ENCODE measurements at regions not wholly inside any gene's neighbourhood (a gene's known extent, or its start where the extent isn't known, plus 50 kb on each side); places are given as distances from the start of the nearest gene placed in this dataset.

DNA sequence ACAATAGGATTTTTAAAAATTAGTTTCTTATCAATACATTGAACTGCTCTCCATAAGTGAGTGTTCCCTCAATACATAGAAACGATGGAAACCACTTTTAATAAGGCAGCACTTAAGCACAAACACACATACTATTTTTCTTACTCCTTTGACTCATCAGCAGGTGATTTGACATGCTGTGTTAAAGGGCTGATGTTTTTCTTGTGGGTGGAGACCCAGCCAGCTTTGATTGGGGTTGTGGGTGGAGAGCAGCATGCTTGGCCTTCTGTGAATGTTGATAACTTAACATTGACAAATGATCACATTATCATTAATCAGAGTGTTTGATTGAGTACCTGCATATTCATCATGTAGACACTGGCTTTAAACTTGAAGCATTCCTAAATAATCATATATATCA is 223.0 kb upstream of the DPH6 start (continued):
- TF ChIP-seq NR2C2 (CRISPR knock-in tag; IDR thresholded peaks at IDR 0.05) (no peak), NR2C2 (tag; IDR thresholded peaks at IDR 0.05) (no peak), ZNF436 (CRISPR knock-in tag; IDR thresholded peaks at IDR 0.05) (no peak), SOX6 (IDR thresholded peaks at IDR 0.05) (no peak)
- TF ChIP-seq, protein P1, sequence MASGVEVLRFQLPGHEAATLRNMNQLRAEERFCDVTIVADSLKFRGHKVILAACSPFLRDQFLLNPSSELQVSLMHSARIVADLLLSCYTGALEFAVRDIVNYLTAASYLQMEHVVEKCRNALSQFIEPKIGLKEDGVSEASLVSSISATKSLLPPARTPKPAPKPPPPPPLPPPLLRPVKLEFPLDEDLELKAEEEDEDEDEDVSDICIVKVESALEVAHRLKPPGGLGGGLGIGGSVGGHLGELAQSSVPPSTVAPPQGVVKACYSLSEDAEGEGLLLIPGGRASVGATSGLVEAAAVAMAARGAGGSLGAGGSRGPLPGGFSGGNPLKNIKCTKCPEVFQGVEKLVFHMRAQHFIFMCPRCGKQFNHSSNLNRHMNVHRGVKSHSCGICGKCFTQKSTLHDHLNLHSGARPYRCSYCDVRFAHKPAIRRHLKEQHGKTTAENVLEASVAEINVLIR (CRISPR knock-in tag; IDR thresholded peaks at IDR 0.05), result no peak
- TF ChIP-seq, protein P2, sequence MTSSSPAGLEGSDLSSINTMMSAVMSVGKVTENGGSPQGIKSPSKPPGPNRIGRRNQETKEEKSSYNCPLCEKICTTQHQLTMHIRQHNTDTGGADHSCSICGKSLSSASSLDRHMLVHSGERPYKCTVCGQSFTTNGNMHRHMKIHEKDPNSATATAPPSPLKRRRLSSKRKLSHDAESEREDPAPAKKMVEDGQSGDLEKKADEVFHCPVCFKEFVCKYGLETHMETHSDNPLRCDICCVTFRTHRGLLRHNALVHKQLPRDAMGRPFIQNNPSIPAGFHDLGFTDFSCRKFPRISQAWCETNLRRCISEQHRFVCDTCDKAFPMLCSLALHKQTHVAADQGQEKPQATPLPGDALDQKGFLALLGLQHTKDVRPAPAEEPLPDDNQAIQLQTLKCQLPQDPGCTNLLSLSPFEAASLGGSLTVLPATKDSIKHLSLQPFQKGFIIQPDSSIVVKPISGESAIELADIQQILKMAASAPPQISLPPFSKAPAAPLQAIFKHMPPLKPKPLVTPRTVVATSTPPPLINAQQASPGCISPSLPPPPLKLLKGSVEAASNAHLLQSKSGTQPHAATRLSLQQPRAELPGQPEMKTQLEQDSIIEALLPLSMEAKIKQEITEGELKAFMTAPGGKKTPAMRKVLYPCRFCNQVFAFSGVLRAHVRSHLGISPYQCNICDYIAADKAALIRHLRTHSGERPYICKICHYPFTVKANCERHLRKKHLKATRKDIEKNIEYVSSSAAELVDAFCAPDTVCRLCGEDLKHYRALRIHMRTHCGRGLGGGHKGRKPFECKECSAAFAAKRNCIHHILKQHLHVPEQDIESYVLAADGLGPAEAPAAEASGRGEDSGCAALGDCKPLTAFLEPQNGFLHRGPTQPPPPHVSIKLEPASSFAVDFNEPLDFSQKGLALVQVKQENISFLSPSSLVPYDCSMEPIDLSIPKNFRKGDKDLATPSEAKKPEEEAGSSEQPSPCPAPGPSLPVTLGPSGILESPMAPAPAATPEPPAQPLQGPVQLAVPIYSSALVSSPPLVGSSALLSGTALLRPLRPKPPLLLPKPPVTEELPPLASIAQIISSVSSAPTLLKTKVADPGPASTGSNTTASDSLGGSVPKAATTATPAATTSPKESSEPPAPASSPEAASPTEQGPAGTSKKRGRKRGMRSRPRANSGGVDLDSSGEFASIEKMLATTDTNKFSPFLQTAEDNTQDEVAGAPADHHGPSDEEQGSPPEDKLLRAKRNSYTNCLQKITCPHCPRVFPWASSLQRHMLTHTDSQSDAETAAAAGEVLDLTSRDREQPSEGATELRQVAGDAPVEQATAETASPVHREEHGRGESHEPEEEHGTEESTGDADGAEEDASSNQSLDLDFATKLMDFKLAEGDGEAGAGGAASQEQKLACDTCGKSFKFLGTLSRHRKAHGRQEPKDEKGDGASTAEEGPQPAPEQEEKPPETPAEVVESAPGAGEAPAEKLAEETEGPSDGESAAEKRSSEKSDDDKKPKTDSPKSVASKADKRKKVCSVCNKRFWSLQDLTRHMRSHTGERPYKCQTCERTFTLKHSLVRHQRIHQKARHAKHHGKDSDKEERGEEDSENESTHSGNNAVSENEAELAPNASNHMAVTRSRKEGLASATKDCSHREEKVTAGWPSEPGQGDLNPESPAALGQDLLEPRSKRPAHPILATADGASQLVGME (CRISPR knock-in tag; IDR thresholded peaks at IDR 0.05), result no peak
